Esophagus squamous epithelium (tissue), 5 donors: ENCODE measurements at regions not wholly inside any gene's neighbourhood (a gene's known extent, or its start where the extent isn't known, plus 50 kb on each side); places are given as distances from the start of the nearest gene placed in this dataset.

Experiments
- DNase-seq: peaks from one replicate; lab custom pipeline; 2025; lab: John Stamatoyannopoulos, UW
- H3K27ac ChIP-seq, 4 donors: fragments of 200-600 bp; sonication (generic); one replicate each; pipeline ENCODE4 v1.5.1; 2016 to 2019; ENCODE audit warnings: mild to moderate bottlenecking in 1 of 4
- H3K27me3 ChIP-seq, 4 donors: fragments of 200-600 bp; sonication (generic); 1 replicate in 3 of 4; 2 replicates in 1 of 4; pipeline versions ENCODE4 v1.5.1 to v1.6.0; 2017 to 2021; ENCODE audit warnings: antibody characterized with exemption in 1 of 4
- H3K36me3 ChIP-seq, 3 donors: fragments of 200-600 bp; sonication (generic); one replicate each; pipeline ENCODE4 v1.5.1; 2016 to 2019
- H3K4me1 ChIP-seq, 3 donors: fragments of 200-600 bp; sonication (generic); one replicate each; pipeline ENCODE4 v1.5.1; 2017 to 2019
- H3K4me3 ChIP-seq, 4 donors: fragments of 200-600 bp; sonication (generic); 1 replicate in 3 of 4; 2 replicates in 1 of 4; pipeline ENCODE4 v1.5.1; 2016 to 2019; ENCODE audit warnings: mild to moderate bottlenecking in 2 of 4, moderate library complexity in 1 of 4
- H3K9me3 ChIP-seq, 3 donors: fragments of 200-600 bp; sonication (generic); one replicate each; pipeline ENCODE4 v1.5.1; 2016 to 2019
- CTCF ChIP-seq, 6 experiments: fragments of 450-650 bp in 4 of 6; fragments of 200-600 bp in 2 of 6; sonication (generic) in 2 of 6; IDR thresholded peaks; one replicate each; pipeline ENCODE4 v1.5.1; 2016 to 2019; ENCODE audit warnings: antibody characterized with exemption in 6 of 6, mild to moderate bottlenecking in 4 of 6, moderate library complexity in 4 of 6
- POLR2A ChIP-seq, 4 donors: fragments of 450-650 bp; IDR thresholded peaks; one replicate each; pipeline ENCODE4 v1.6.1; 2017; ENCODE audit warnings: antibody characterized with exemption in 4 of 4, mild to moderate bottlenecking in 4 of 4, moderate library complexity in 3 of 4
- WGBS, 2 donors: methylation state at CpG; one replicate each; pipeline ENCODE4 v1.1.5; 2018; 5-methylcytosine and 5-hydroxymethylcytosine counted together
- intact Hi-C: fragments of 100-400 bp; cut with DNase I; formaldehyde crosslinking; loops from one replicate; pipeline ENCODE4 v1.15.0; 2022
- donor health status: DM: yes; HTN: yes; CAD: no.

GRCh38 chr11:87743007-87743406 lies 432.2 kb downstream of the RAB38 start:
- H3K4me3 ChIP-seq, result no peak overlapping the region
- 45% methylated on average over 2 of the region's 2 CpGs for WGBS, 2 donors
- no peaks in the 10 kb centered on the region for H3K9me3 ChIP-seq
- DNase-seq, result no peak
- H3K27ac ChIP-seq, result no peak overlapping the region
- no peaks in the 10 kb centered on the region for H3K36me3 ChIP-seq
- TF ChIP-seq POLR2A (IDR thresholded peaks at IDR 0.05) (no peak), CTCF (IDR thresholded peaks at IDR 0.05) (no peak)
- intact Hi-C loops, result no loop called here
- H3K27me3 ChIP-seq, result no peaks in the 10 kb centered on the region
- H3K4me1 ChIP-seq, result no peaks in the 10 kb centered on the region

- Histone ChIP-seq H3K27me3 (no peaks in the 10 kb centered on the region), H3K4me3 (no peak overlapping the region), H3K36me3 (no peaks in the 10 kb centered on the region), H3K27ac (no peak overlapping the region), H3K4me1 (no peaks in the 10 kb centered on the region), H3K9me3 (no peaks in the 10 kb centered on the region)
- 68 to 85% methylated on average over 3 of the region's 3 CpGs for WGBS, 2 donors
- no peak for TF ChIP-seq POLR2A (IDR thresholded peaks at IDR 0.05)
- intact Hi-C loops, result no loop called here
- DNase-seq, result no peak
These were observed 434.3 kb downstream of the RAB38 start for GRCh38 chr11:87740968-87741367.

- Histone ChIP-seq H3K4me3 (no peak overlapping the region), H3K4me1 (no peaks in the 10 kb centered on the region), H3K27me3 (no peaks in the 10 kb centered on the region), H3K36me3 (no peaks in the 10 kb centered on the region), H3K9me3 (no peaks in the 10 kb centered on the region), H3K27ac (no peak overlapping the region)
- no peak for DNase-seq
- WGBS, 2 donors, result 48 to 59% methylated on average over 2 of the region's 2 CpGs
- TF ChIP-seq CTCF (IDR thresholded peaks at IDR 0.05) (no peak), POLR2A (IDR thresholded peaks at IDR 0.05) (no peak)
- intact Hi-C loops, result no loop called here
These were observed 434.8 kb downstream of the RAB38 start for GRCh38 chr11:87740451-87740850.

- no peak for DNase-seq
- H3K4me3 ChIP-seq, result no peak overlapping the region
- intact Hi-C loops, result no loop called here
- no peaks in the 10 kb centered on the region for H3K4me1 ChIP-seq
- no peak overlapping the region for H3K27ac ChIP-seq
- no peaks in the 10 kb centered on the region for H3K36me3 ChIP-seq
- no peaks in the 10 kb centered on the region for H3K9me3 ChIP-seq
- no peaks in the 10 kb centered on the region for H3K27me3 ChIP-seq
- TF ChIP-seq POLR2A (IDR thresholded peaks at IDR 0.05) (no peak), CTCF (IDR thresholded peaks at IDR 0.05) (no peak)
- 43 to 73% methylated on average over 1 of the region's 1 CpG for WGBS, 2 donors
These were observed 435.5 kb downstream of the RAB38 start for GRCh38 chr11:87739766-87740165.

- WGBS, 2 donors, result 16 to 18% methylated on average over 2 of the region's 2 CpGs
These were observed 436.0 kb downstream of the RAB38 start for GRCh38 chr11:87739261-87739660.

More at GRCh38 chr11:87739261-87739660, 436.0 kb downstream of the RAB38 start:
- Histone ChIP-seq H3K4me3 (no peak overlapping the region), H3K9me3 (no peaks in the 10 kb centered on the region), H3K36me3 (no peaks in the 10 kb centered on the region), H3K4me1 (no peaks in the 10 kb centered on the region), H3K27ac (no peak overlapping the region), H3K27me3 (no peaks in the 10 kb centered on the region)
- no peak for DNase-seq
- intact Hi-C loops, result no loop called here
- no peak for TF ChIP-seq CTCF (IDR thresholded peaks at IDR 0.05)
- no peak for TF ChIP-seq POLR2A (IDR thresholded peaks at IDR 0.05)
